ENCODE measurements at regions not wholly inside any gene's neighbourhood (a gene's known extent, or its start where the extent isn't known, plus 50 kb on each side); places are given as distances from the start of the nearest gene placed in this dataset.
"Not testable (repeated sequence)": the region's sequence is repeated elsewhere in the genome, so short reads cannot be mapped to it uniquely, and the experiment has no call there.

- no peaks in the 10 kb centered on the region for H3K9me3 ChIP-seq
- H3K36me3 ChIP-seq: no peaks in the 10 kb centered on the region
- no peak for ATAC-seq
- no peak overlapping the region for H3K27ac ChIP-seq
- H3K4me1 ChIP-seq: no peaks in the 10 kb centered on the region
- TF ChIP-seq CTCF (IDR thresholded peaks at IDR 0.05): no peak
- no peaks in the 10 kb centered on the region for H3K27me3 ChIP-seq
- no peak for DNase-seq
- intact Hi-C loops (cut with DNase I): no loop called here
- no peak overlapping the region for H3K4me3 ChIP-seq
Observed at GRCh38 chr10:90075995-90076394, 374.6 kb downstream of the KIF20B start.

DNA sequence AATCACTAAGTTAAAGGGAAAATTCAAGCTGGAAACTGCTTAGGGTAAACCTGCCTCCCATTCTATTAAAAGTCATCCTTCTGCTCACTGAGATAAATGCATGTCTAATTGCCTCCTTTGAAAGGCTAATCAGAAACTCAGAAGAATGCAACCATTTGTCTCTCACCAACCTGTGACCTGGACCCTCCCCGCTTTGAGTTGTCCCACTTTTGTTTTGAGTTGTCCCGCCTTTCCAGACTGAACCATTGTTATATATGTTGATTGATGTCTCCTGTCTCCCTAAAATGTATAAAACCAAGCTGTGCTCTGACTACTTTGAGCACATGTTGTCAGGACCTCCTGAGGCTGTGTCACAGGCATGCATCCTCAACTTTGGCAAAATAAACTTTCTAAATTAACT, 378.4 kb downstream of the KIF20B start:
- no peak for DNase-seq
- ATAC-seq: no peak
- Histone ChIP-seq H3K4me3 (no peak overlapping the region), H3K36me3 (no peaks in the 10 kb centered on the region), H3K27ac (no peak overlapping the region), H3K9me3 (no peaks in the 10 kb centered on the region), H3K4me1 (no peaks in the 10 kb centered on the region), H3K27me3 (no peaks in the 10 kb centered on the region)
- no peak for TF ChIP-seq CTCF (IDR thresholded peaks at IDR 0.05)
- intact Hi-C loops (cut with DNase I): no loop called here

GRCh38 chr10:90086606-90087190, 385.3 kb downstream of the KIF20B start:
- H3K4me1 ChIP-seq; H3K27ac ChIP-seq; H3K9me3 ChIP-seq; intact Hi-C loops (cut with DNase I); ATAC-seq; H3K27me3 ChIP-seq; DNase-seq; H3K36me3 ChIP-seq; H3K4me3 ChIP-seq: not testable (repeated sequence)

DNA sequence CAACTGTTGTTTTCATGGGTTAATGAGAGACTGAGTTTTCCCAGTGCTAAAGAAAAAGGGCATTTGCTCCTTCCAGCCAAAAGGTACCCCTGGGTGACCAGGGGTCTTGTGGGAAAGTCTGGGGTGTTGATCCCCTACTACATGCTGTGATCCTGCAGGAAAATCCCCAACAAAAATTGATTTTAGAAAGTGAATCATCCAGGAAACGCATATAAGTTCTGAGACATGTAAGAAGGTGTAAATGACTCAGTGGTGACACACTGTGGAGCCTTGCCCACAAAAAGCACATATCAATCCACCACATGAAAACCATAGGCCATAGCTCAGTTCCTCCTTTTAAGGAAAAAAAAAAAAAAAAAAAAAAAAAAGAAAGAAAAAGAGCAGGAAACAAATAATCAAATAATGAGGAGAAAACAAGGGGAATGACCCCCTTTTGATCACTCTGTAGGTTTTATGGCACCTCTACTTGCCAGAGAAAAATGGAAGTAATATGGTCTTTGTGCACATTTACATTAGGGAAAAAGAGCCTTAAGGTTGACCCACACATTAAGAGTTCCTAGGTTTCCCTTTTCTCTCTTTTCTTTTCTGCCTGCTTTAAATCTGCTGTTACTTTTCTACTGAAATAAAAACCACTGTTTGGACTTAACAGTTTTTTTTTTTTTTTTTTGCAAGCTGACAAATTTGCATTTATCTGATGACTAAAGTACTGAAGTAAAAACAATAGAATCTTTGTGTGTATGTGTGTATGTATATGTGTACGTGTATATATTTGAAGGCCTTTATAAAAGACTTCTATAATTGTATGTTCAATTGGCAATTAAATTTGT, 386.0 kb downstream of the KIF20B start:
- no peak for DNase-seq
- H3K4me3 ChIP-seq: no peak overlapping the region
- no peaks in the 10 kb centered on the region for H3K27me3 ChIP-seq
- no peaks in the 10 kb centered on the region for H3K4me1 ChIP-seq
- no peak for TF ChIP-seq CTCF (IDR thresholded peaks at IDR 0.05)
- no peaks in the 10 kb centered on the region for H3K36me3 ChIP-seq
- ATAC-seq: no peak
- no peaks in the 10 kb centered on the region for H3K9me3 ChIP-seq
- H3K27ac ChIP-seq: no peak overlapping the region
- intact Hi-C loops (cut with DNase I): no loop called here

DNA sequence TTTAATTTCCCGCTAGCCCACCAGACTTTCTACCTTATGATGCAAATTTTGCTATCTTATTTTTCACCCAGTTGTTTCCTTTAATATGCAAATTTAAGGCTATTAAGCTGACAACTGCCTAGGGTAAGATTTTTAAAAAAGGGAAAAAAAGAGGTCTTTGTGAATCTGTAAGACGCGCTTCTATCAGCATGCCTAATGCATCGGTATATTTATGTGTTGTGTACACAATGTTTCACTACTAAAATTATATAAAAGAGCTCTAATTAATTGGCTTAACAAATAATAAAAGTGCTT, 386.6 kb downstream of the KIF20B start:
- ATAC-seq (no peak), DNase-seq (no peak)
- Histone ChIP-seq H3K9me3 (no peaks in the 10 kb centered on the region), H3K4me3 (no peak overlapping the region), H3K27me3 (no peaks in the 10 kb centered on the region), H3K27ac (no peak overlapping the region), H3K4me1 (no peaks in the 10 kb centered on the region), H3K36me3 (no peaks in the 10 kb centered on the region)
- TF ChIP-seq CTCF (IDR thresholded peaks at IDR 0.05): no peak
- intact Hi-C loops (cut with DNase I): no loop called here

DNA sequence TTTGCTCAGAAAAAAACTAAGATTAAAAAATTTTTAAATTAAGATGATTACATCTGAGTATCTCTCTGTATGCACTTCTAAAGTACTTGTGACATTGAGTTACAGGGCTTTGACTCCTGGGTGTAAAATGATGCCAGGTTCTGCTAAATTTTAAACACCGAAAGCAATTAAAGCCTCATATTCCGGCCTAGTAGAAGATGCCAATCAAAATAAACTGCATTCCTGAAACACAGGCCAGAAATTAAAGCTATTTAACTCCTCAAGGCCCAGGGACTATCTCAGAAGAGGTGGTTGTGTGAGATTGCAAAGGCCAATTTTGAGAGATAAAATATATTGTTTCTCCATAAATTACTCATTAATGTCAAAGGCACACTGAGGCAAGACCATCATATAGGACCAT, 388.3 kb downstream of the KIF20B start:
- no peaks in the 10 kb centered on the region for H3K36me3 ChIP-seq
- no peak for TF ChIP-seq CTCF (IDR thresholded peaks at IDR 0.05)
- H3K4me1 ChIP-seq: no peaks in the 10 kb centered on the region
- H3K4me3 ChIP-seq: no peak overlapping the region
- intact Hi-C loops (cut with DNase I): no loop called here
- ATAC-seq: no peak
- H3K27ac ChIP-seq: no peak overlapping the region
- no peak for DNase-seq
- H3K9me3 ChIP-seq: no peaks in the 10 kb centered on the region
- no peaks in the 10 kb centered on the region for H3K27me3 ChIP-seq
